ENCODE measurements at regions not wholly inside any gene's neighbourhood (a gene's known extent, or its start where the extent isn't known, plus 50 kb on each side); places are given as distances from the start of the nearest gene placed in this dataset.

DNA sequence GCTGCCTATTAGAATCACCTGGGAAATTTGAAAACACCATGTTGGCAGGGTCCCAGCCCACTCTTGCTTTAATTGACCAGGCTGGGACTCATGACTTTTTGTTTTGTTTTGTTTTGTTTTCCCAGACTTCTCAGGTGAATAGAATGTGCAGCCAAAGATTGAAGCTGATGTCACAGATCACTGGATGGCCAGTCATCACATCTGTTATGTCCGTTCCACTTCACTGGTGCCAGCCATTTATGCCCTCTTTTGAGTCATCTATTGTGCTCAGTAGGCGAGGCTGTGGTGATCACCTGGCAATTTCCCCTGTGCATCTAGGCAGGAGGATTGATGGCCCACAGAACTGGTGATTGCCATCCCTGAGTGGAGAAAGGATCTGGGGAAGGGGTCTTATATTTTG is 297.3 kb downstream of the INSC start:
- no peak for DNase-seq (ENCODE audit: low spot score)
- POLR2A ChIA-PET (ENCODE audit: low non-redundant PET) = no interaction called here
- TF ChIP-seq, protein P1, sequence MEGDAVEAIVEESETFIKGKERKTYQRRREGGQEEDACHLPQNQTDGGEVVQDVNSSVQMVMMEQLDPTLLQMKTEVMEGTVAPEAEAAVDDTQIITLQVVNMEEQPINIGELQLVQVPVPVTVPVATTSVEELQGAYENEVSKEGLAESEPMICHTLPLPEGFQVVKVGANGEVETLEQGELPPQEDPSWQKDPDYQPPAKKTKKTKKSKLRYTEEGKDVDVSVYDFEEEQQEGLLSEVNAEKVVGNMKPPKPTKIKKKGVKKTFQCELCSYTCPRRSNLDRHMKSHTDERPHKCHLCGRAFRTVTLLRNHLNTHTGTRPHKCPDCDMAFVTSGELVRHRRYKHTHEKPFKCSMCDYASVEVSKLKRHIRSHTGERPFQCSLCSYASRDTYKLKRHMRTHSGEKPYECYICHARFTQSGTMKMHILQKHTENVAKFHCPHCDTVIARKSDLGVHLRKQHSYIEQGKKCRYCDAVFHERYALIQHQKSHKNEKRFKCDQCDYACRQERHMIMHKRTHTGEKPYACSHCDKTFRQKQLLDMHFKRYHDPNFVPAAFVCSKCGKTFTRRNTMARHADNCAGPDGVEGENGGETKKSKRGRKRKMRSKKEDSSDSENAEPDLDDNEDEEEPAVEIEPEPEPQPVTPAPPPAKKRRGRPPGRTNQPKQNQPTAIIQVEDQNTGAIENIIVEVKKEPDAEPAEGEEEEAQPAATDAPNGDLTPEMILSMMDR (conservative IDR thresholded peaks at IDR 0.05; ENCODE audit: low read depth) = no peak
- CTCF ChIA-PET = no interaction called here
- H3K27ac ChIP-seq = no peak overlapping the region

DNA sequence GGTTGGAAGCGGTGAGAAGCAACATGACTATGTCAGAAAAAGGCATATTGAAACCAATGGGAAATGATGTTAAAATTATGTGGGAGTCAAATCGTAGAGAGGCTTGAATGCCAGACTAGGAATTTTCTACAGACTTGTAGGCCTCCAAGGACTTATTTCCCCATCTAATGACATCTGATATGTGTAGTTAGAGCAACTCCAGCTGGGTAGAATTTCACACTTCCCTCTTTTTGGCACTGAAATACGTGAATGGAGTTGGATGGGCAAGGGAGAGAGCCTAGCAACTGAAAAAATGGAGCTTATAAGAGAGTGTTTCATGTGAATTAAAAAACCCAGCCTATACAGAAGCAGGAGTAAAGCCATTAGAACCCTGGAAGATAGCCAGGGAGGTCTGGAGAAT is 304.2 kb downstream of the INSC start:
- ChIA-PET CTCF (no interaction called here), POLR2A (ENCODE audit: low non-redundant PET) (no interaction called here)
- H3K27ac ChIP-seq = no peak overlapping the region
- TF ChIP-seq, protein P1 (conservative IDR thresholded peaks at IDR 0.05; ENCODE audit: low read depth) = no peak
- DNase-seq (ENCODE audit: low spot score) = no peak

DNA sequence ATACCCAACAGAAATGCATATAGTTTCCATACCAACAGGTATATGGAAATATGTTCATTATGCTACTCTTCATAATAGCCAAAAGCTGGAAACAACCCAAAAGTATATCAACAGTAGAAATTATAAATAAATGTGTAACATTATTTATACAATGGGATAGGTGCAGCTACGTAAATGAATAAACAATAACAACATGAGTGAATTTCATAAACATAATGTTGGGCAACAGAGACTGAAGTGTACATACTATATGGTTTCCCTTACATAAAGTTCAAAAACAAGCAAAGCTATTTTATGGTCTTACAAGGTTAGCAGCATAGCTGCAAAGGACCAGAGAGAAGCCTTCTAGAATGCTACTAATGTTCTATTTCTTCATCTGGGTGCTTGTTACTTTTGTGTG is 305.0 kb downstream of the INSC start:
- TF ChIP-seq, protein P1 (conservative IDR thresholded peaks at IDR 0.05; ENCODE audit: low read depth) = no peak
- no peak for DNase-seq (ENCODE audit: low spot score)
- ChIA-PET POLR2A (ENCODE audit: low non-redundant PET) (no interaction called here), CTCF (no interaction called here)
- H3K27ac ChIP-seq = no peak overlapping the region

DNA sequence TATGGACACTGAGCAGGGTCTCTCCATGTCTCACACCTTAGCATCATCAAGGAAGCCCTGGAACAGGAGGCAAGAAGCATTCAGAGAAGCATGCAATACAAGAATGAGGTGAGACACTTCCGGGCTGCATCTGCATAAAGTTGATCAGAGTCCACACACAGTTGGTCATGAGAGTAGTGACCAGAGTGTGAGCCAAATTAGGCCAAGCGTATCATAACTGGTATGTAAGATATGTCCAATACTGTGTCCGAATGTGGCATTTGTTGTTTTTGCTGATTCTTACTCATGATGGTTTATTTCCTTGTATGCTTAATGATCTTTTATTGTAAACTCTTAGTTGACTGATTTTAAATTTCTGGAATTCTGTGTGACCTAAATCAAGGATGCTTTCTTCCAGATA is 315.7 kb downstream of the INSC start:
- TF ChIP-seq, protein P1 (conservative IDR thresholded peaks at IDR 0.05; ENCODE audit: low read depth) = no peak
- DNase-seq (ENCODE audit: low spot score) = no peak
- no peak overlapping the region for H3K27ac ChIP-seq
- CTCF ChIA-PET = no interaction called here
- POLR2A ChIA-PET (ENCODE audit: low non-redundant PET) = no interaction called here

DNA sequence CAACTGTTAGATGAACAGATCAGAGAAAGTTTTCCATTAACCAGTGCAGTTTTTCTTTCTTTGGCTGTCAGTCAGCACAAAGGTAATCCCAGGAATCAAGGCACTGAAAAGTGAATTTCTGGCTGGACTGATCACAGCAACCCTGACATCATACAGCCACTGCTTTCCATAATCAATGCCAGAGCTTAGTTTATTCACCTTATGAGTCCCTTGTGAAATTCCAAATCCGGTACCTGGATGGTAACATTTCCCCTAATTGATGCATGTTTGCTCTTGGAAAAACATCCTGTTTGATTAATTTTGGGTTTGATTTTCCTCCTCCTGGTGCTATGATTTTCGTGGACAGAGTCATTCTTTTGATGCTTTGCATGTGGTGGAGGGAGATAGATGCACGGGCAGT is 319.8 kb downstream of the INSC start:
- ChIA-PET CTCF (no interaction called here), POLR2A (ENCODE audit: low non-redundant PET) (no interaction called here)
- DNase-seq (ENCODE audit: low spot score) = no peak
- TF ChIP-seq, protein P1 (conservative IDR thresholded peaks at IDR 0.05; ENCODE audit: low read depth) = no peak
- H3K27ac ChIP-seq = no peak overlapping the region

DNA sequence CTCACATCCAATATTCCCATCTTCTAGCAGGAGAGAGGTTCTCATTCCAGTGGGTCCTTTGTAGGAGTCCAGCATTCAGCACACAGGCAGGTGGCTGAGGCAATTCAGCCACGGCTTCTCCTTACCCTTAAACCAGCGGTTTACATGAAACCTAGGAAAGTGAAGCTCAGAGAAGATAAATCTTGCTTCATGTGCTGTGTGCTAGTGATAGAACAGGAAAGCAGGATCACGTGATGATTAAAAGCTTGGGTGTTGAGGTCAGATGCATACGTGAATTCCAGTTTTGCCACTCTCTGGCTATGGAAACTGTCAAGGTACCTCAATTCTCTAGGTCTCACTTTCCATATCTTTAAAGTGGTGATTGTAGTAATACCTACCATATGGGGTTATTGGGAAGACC is 331.6 kb downstream of the INSC start:
- DNase-seq (ENCODE audit: low spot score) = no peak
- POLR2A ChIA-PET (ENCODE audit: low non-redundant PET) = no interaction called here
- TF ChIP-seq, protein P1 (conservative IDR thresholded peaks at IDR 0.05; ENCODE audit: low read depth) = no peak
- CTCF ChIA-PET = no interaction called here
- no peak overlapping the region for H3K27ac ChIP-seq

DNA sequence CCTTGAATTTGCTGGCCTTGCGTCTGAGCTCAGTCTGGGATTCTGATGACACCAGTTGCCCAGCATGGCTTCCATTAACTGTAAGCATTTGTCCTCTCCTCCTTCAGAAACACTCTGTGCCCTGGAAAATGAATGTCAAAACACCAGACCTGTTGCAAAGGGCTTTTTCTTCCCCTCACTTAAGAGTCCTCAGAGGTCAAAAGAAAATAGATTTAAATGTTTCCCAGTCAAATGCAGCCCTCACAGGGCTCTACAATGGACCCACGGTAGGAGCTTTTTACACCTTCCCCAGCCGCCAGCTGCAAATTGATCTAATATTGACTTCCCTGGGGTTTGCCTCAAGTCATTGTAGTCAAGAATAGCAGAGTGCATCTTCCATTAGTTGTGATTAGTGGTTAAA is 332.2 kb downstream of the INSC start:
- TF ChIP-seq, protein P1 (conservative IDR thresholded peaks at IDR 0.05; ENCODE audit: low read depth) = no peak
- CTCF ChIA-PET = no interaction called here
- no peak for DNase-seq (ENCODE audit: low spot score)
- no peak overlapping the region for H3K27ac ChIP-seq
- POLR2A ChIA-PET (ENCODE audit: low non-redundant PET) = no interaction called here

Data from RWPE1 (cell line).